A673 (cell line): ENCODE measurements at regions not wholly inside any gene's neighbourhood (a gene's known extent, or its start where the extent isn't known, plus 50 kb on each side); places are given as distances from the start of the nearest gene placed in this dataset.

Source experiments
- CTCF ChIP-seq: fragments of 300-800, 200-600 bp; sonication (generic); conservative IDR thresholded peaks from 2 replicates; pipeline ENCODE4 v1.5.1; 2017; ENCODE audit warnings: low read depth, mild to moderate bottlenecking, antibody characterized with exemption, low read length, moderate library complexity, mixed read lengths
- EZH2 ChIP-seq: fragments of 200-600 bp; sonication (generic); IDR thresholded peaks from 2 replicates; pipeline ENCODE4 v1.6.1; 2017; ENCODE audit warnings: borderline replicate concordance, low read depth, mild to moderate bottlenecking, mixed read lengths, antibody characterized with exemption, low read length; ENCODE audit not compliant: poor library complexity, severe bottlenecking

GRCh38 chr5:159673538-159673937 lies 242.7 kb upstream of the ADRA1B start:
- no peak for TF ChIP-seq CTCF
- no peak for TF ChIP-seq EZH2
